H1 (cell line): ENCODE measurements at regions not wholly inside any gene's neighbourhood (a gene's known extent, or its start where the extent isn't known, plus 50 kb on each side); places are given as distances from the start of the nearest gene placed in this dataset.

Source experiments
- CTCF ChIA-PET: fragments of 300-600 bp; sonication (Branson Sonifier 250); formaldehyde crosslinking; loops from one replicate; lab custom pipeline; 2021; ENCODE audit not compliant: partially characterized antibody; lab: Charles Lee
- POLR2A ChIA-PET: fragments of 300-600 bp; sonication (Branson Sonifier 250); formaldehyde crosslinking; loops from one replicate; lab custom pipeline; 2021; ENCODE audit warnings: inconsistent platforms; ENCODE audit not compliant: partially characterized antibody; lab: Charles Lee
- DNase-seq, 2 experiments: peaks; one replicate each; pipeline versions ENCODE4 v3.0.0 to v3.0.0-alpha.2; 2010 to 2022; ENCODE audit warnings: low spot score in 2 of 2, low read depth in 1 of 2, mixed read lengths in 1 of 2
- FAIRE-seq: peaks from 2 replicates; lab custom pipeline; 2011; peaks lifted over from hg19 to GRCh38; lab: Jason Lieb, UNC
- H2AFZ ChIP-seq: 2 replicates; pipeline ENCODE4 v1.8.1; 2012; ENCODE audit warnings: low read length, inconsistent platforms
- H2AK5ac ChIP-seq: 2 replicates; pipeline ENCODE4 v1.6.1; 2013; ENCODE audit warnings: low read depth, low read length
- H2BK120ac ChIP-seq: replicated peaks from 2 replicates; pipeline ENCODE3; 2013; ENCODE audit warnings: low read depth, low read length, inconsistent platforms
- H2BK12ac ChIP-seq: 2 replicates; pipeline ENCODE4 v1.6.1; 2013; ENCODE audit warnings: low read depth, low read length
- H2BK15ac ChIP-seq: 2 replicates; pipeline ENCODE4 v1.6.1; 2013; ENCODE audit warnings: low read length
- H2BK20ac ChIP-seq: 2 replicates; pipeline ENCODE4 v1.6.1; 2013; ENCODE audit warnings: low read length
- H2BK5ac ChIP-seq: 2 replicates; pipeline ENCODE4 v1.6.1; 2013; ENCODE audit warnings: low read depth, low read length
- H3K14ac ChIP-seq: 2 replicates; pipeline ENCODE4 v1.6.1; 2013; ENCODE audit warnings: inconsistent platforms; ENCODE audit not compliant: insufficient read length
- H3K18ac ChIP-seq: 2 replicates; pipeline ENCODE4 v1.6.1; 2013; ENCODE audit warnings: low read length; ENCODE audit errors: extremely low read depth
- H3K23ac ChIP-seq: 2 replicates; pipeline ENCODE4 v1.6.1; 2013; ENCODE audit warnings: inconsistent platforms; ENCODE audit not compliant: insufficient read length
- H3K23me2 ChIP-seq: 2 replicates; pipeline ENCODE4 v1.6.1; 2013; ENCODE audit warnings: low read depth, low read length
- H3K27ac ChIP-seq: 2 replicates; pipeline ENCODE4 v1.6.1; 2011; ENCODE audit warnings: low read depth, low read length, inconsistent platforms
- H3K27me3 ChIP-seq, 4 experiments: replicated peaks in 1 of 4; 1 replicate in 1 of 4; 2 replicates in 3 of 4; pipeline versions ENCODE4 v1.6.1 to v1.8.1; 2011 to 2013; ENCODE audit warnings: low read length in 3 of 4, mild to moderate bottlenecking in 3 of 4, inconsistent platforms in 2 of 4, mixed read lengths in 2 of 4, moderate library complexity in 1 of 4; ENCODE audit not compliant: control insufficient read depth in 3 of 4, insufficient read depth in 3 of 4; ENCODE audit errors: extremely low read depth in 1 of 4
- H3K36me3 ChIP-seq, 4 experiments: 2 replicates each; pipeline versions ENCODE4 v1.6.1 to v1.8.1; 2011 to 2013; ENCODE audit warnings: mild to moderate bottlenecking in 4 of 4, low read length in 3 of 4, moderate library complexity in 2 of 4, control low read depth in 1 of 4, inconsistent platforms in 1 of 4; ENCODE audit not compliant: insufficient read depth in 4 of 4, control insufficient read depth in 2 of 4
- H3K4ac ChIP-seq: replicated peaks from 2 replicates; pipeline ENCODE3; 2013; ENCODE audit warnings: low read length, low read depth, mixed read lengths, inconsistent platforms; ENCODE audit not compliant: insufficient read length
- H3K4me1 ChIP-seq, 4 experiments: replicated peaks in 1 of 4; 1 replicate in 1 of 4; 2 replicates in 3 of 4; pipeline versions ENCODE4 v1.6.1 to v1.8.1; 2011 to 2013; ENCODE audit warnings: low read length in 3 of 4, inconsistent platforms in 2 of 4, mixed read lengths in 1 of 4; ENCODE audit not compliant: insufficient read depth in 4 of 4, control insufficient read depth in 3 of 4
- H3K4me2 ChIP-seq, 2 experiments: 2 replicates each; pipeline versions ENCODE4 v1.6.1 to v1.8.1; 2011 to 2013; ENCODE audit warnings: low read depth in 2 of 2, low read length in 2 of 2, control low read depth in 1 of 2, inconsistent platforms in 1 of 2, mild to moderate bottlenecking in 1 of 2; ENCODE audit not compliant: insufficient read depth in 1 of 2
- H3K4me3 ChIP-seq, 4 experiments: fragments of 200-600, 300-600 bp in 1 of 4; sonication (generic), shearing (Covaris generic), sonication (Bioruptor Twin) in 1 of 4; 2 replicates each; pipeline versions ENCODE4 v1.5.1 to v1.8.1; 2011 to 2016; ENCODE audit warnings: low read length in 4 of 4, low read depth in 3 of 4, control low read depth in 2 of 4, inconsistent platforms in 2 of 4, mild to moderate bottlenecking in 2 of 4, mixed read lengths in 1 of 4, moderate library complexity in 1 of 4; ENCODE audit not compliant: insufficient read depth in 2 of 4; ENCODE audit errors: extremely low read depth in 1 of 4
- H3K56ac ChIP-seq: replicated peaks from 2 replicates; pipeline ENCODE3; 2013; ENCODE audit warnings: low read depth, mild to moderate bottlenecking, mixed read lengths, low read length, inconsistent platforms; ENCODE audit not compliant: insufficient read length
- H3K79me1 ChIP-seq: 2 replicates; pipeline ENCODE4 v1.6.1; 2013; ENCODE audit warnings: low read depth, low read length, control low read depth
- H3K79me2 ChIP-seq, 2 experiments: 2 replicates each; pipeline versions ENCODE4 v1.6.1 to v1.8.1; 2012 to 2013; ENCODE audit warnings: low read length in 2 of 2, mild to moderate bottlenecking in 2 of 2, inconsistent platforms in 1 of 2; ENCODE audit not compliant: insufficient read depth in 2 of 2, control insufficient read depth in 1 of 2
- H3K9ac ChIP-seq, 4 experiments: replicated peaks in 1 of 4; 1 replicate in 1 of 4; 2 replicates in 3 of 4; pipeline versions ENCODE4 v1.6.1 to v1.8.1; 2011 to 2013; ENCODE audit warnings: low read depth in 3 of 4, low read length in 3 of 4, control low read depth in 2 of 4, mild to moderate bottlenecking in 2 of 4, moderate library complexity in 2 of 4, inconsistent platforms in 1 of 4; ENCODE audit errors: extremely low read depth in 1 of 4
- H3K9me3 ChIP-seq, 2 experiments: 2 replicates each; pipeline versions ENCODE4 v1.6.1 to v1.8.1; 2012 to 2013; ENCODE audit warnings: mild to moderate bottlenecking in 2 of 2, moderate library complexity in 2 of 2, control low read depth in 1 of 2, inconsistent platforms in 1 of 2, low read depth in 1 of 2, low read length in 1 of 2, mixed read lengths in 1 of 2; ENCODE audit not compliant: insufficient read depth in 2 of 2
- H4K20me1 ChIP-seq, 2 experiments: replicated peaks in 1 of 2; 2 replicates each; pipeline versions ENCODE3 to v1.8.1; 2011 to 2013; ENCODE audit warnings: inconsistent platforms in 2 of 2, low read length in 2 of 2, mild to moderate bottlenecking in 1 of 2; ENCODE audit not compliant: insufficient read depth in 2 of 2, control insufficient read depth in 1 of 2
- H4K5ac ChIP-seq: 2 replicates; pipeline ENCODE4 v1.6.1; 2013; ENCODE audit warnings: low read length, low read depth, mixed read lengths, inconsistent platforms; ENCODE audit not compliant: insufficient read length
- H4K8ac ChIP-seq: 2 replicates; pipeline ENCODE4 v1.8.0; 2013; ENCODE audit warnings: mild to moderate bottlenecking, moderate library complexity, low read length, inconsistent platforms; ENCODE audit not compliant: insufficient read depth; ENCODE audit errors: extremely low read depth
- H4K91ac ChIP-seq: replicated peaks from 2 replicates; pipeline ENCODE3; 2013; ENCODE audit warnings: low read length, mixed read lengths, inconsistent platforms; ENCODE audit not compliant: insufficient read length
- CBX5 ChIP-seq: fragments of 300-800, 300-1000 bp; sonication (generic); IDR thresholded peaks from 2 replicates; pipeline ENCODE4 v1.7.1; 2016; ENCODE audit warnings: antibody characterized with exemption, low read length, low read depth
- KDM1A ChIP-seq: fragments of 200-600, 300-600 bp; sonication (generic); IDR thresholded peaks from 2 replicates; pipeline ENCODE4 v1.7.1; 2016; ENCODE audit warnings: mild to moderate bottlenecking, low read length, borderline replicate concordance
- WGBS, 2 experiments: shearing (Covaris generic) in 1 of 2; methylation state at CpG; one replicate each; pipeline versions ENCODE4 v1.1.6 to v1.1.7; 2013 to 2015; ENCODE audit warnings: low lambda C conversion rate in 2 of 2, mixed read lengths in 2 of 2, inconsistent platforms in 1 of 2, low coverage in 1 of 2, missing lambda C conversion rate in 1 of 2; ENCODE audit not compliant: insufficient replicate concordance in 2 of 2, insufficient coverage in 1 of 2, insufficient read length in 1 of 2; ENCODE audit errors: extremely low coverage in 1 of 2, missing lambda C conversion rate in 1 of 2; 5-methylcytosine and 5-hydroxymethylcytosine counted together

DNA sequence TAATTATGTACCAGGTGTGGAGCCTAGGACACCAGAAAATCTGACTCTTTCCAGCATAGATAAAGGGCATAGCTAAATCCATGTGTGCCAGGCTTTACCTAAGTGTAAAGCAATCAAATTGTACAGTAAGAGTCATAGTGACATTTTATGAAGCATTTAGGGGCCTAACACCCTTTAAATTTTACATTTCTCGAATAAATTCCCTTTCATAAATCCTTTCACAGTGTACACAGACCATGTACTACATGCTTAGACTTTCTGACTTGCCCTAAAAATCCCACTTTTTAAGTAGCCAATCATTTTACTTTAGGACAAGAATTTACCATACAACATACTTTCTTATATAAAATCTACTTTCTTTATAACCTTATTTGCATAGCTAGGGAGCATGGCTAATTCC is 727.6 kb upstream of the LUZP2 start:
- Histone ChIP-seq H2BK12ac (no peak overlapping the region), H2BK120ac (no peak overlapping the region), H4K5ac (no peak overlapping the region), H3K4ac (no peak overlapping the region), H3K9me3 (peaks cover 30 to 37% of the 10 kb centered on the region in 2 experiments), H3K27me3 (no peaks in the 10 kb centered on the region), H3K4me1 (no peaks in the 10 kb centered on the region), H3K79me2 (no peaks in the 10 kb centered on the region), H4K91ac (no peak overlapping the region), H3K4me3 (no peak overlapping the region; a peak in 1 of 8 replicates), H2BK20ac (no peak overlapping the region), H4K8ac (no peak overlapping the region), H3K9ac (no peak overlapping the region), H3K18ac (no peak overlapping the region), H3K27ac (no peak overlapping the region), H3K23ac (no peak overlapping the region), H2BK15ac (no peak overlapping the region), H4K20me1 (no peaks in the 10 kb centered on the region), H3K56ac (no peak overlapping the region), H2AFZ (no peak overlapping the region), H2AK5ac (no peak overlapping the region), H3K4me2 (no peak overlapping the region), H3K36me3 (peaks cover 0 to 5% (median 0%) of the 10 kb centered on the region in 4 experiments; a peak in 3 of 8 replicates), H3K79me1 (no peaks in the 10 kb centered on the region), H3K14ac (no peak overlapping the region), H3K23me2 (no peaks in the 10 kb centered on the region), H2BK5ac (no peak overlapping the region)
- ChIA-PET CTCF (no interaction called here), POLR2A (no interaction called here)
- FAIRE-seq (no peak), DNase-seq (no peak)
- 96% methylated on average over 1 of the region's 1 CpG; no CpG with 5 or more reads in 1 of the 2 experiments for WGBS, 2 experiments
- TF ChIP-seq KDM1A = no peak
- TF ChIP-seq CBX5 = 0 out of 2 replicates have a peak, but pooled peaks have one; percentile 32
